ENCODE measurements at regions not wholly inside any gene's neighbourhood (a gene's known extent, or its start where the extent isn't known, plus 50 kb on each side); places are given as distances from the start of the nearest gene placed in this dataset.

DNA sequence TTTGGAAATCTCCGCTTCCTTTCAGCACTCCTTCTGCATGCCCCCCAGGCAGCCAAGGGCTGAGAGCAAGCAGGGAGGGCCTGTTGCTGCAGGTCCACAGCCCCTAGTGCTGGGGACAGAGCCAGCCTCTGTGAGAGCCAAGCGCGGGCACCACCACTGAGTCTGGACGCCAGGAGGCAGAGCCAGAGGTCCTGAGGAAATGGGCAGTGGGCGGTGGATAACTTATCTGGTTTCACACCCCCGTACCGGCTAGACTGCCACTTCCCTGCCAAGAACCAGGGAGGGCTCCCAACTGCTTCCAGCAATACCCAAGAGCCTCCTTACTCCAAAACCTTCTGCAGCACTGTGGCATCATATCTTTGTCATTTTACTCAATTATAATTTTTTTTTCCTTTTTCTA is 141.6 kb upstream of the IGF1R start:
- no peak overlapping the region for H3K27ac ChIP-seq (ENCODE audit: poor library complexity, severe bottlenecking)
- H3K27me3 ChIP-seq (ENCODE audit: insufficient read depth, poor library complexity, severe bottlenecking), result peaks cover 12% of the 10 kb centered on the region
- no peak overlapping the region for H3K4me3 ChIP-seq (ENCODE audit: severe bottlenecking)
- ATAC-seq (ENCODE audit: low read depth) (no peak; the same call in 2 of the 3 replicates), DNase-seq (ENCODE audit: low spot score) (no peak)
- TF ChIP-seq, protein P1, sequence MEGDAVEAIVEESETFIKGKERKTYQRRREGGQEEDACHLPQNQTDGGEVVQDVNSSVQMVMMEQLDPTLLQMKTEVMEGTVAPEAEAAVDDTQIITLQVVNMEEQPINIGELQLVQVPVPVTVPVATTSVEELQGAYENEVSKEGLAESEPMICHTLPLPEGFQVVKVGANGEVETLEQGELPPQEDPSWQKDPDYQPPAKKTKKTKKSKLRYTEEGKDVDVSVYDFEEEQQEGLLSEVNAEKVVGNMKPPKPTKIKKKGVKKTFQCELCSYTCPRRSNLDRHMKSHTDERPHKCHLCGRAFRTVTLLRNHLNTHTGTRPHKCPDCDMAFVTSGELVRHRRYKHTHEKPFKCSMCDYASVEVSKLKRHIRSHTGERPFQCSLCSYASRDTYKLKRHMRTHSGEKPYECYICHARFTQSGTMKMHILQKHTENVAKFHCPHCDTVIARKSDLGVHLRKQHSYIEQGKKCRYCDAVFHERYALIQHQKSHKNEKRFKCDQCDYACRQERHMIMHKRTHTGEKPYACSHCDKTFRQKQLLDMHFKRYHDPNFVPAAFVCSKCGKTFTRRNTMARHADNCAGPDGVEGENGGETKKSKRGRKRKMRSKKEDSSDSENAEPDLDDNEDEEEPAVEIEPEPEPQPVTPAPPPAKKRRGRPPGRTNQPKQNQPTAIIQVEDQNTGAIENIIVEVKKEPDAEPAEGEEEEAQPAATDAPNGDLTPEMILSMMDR (IDR thresholded peaks at IDR 0.05; ENCODE audit: poor library complexity, severe bottlenecking), result no peak
- no peaks in the 10 kb centered on the region for H3K9me3 ChIP-seq (ENCODE audit: severe bottlenecking)
- H3K36me3 ChIP-seq (ENCODE audit: low read depth), result no peaks in the 10 kb centered on the region
- H3K4me1 ChIP-seq (ENCODE audit: insufficient read depth, poor library complexity, severe bottlenecking), result no peaks in the 10 kb centered on the region

DNA sequence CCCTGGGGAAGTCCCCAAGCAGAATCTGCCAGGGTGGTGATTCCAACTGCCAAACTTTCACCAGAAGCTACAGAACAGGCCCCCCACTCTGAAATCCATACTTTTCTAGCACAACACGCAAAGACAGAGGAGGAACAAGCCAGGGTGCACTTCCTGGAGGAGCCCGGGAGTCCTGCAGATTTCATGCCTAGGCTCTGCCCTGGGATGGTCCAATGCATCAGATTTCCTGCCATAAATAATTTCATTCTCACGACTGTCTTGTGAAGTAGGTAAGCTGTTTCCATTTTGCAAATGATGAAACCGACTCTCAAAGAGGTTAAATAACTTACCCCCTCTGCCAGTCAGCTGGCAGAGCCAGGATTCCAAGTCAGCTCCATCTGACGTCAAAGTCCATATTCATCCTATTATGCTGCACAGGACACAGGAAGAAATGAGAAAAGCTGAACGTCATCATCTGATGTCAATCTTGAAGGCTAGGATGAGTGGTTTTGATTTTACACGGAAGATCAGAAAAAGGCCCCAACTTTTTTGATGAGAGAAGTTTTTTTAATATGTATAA is 134.8 kb upstream of the IGF1R start:
- ATAC-seq (ENCODE audit: low read depth) (peak; percentile 41; the same call in 1 of the 3 replicates), DNase-seq (ENCODE audit: low spot score) (no peak)
- no peaks in the 10 kb centered on the region for H3K9me3 ChIP-seq (ENCODE audit: severe bottlenecking)
- no peak overlapping the region for H3K4me3 ChIP-seq (ENCODE audit: severe bottlenecking)
- no peaks in the 10 kb centered on the region for H3K36me3 ChIP-seq (ENCODE audit: low read depth)
- H3K4me1 ChIP-seq (ENCODE audit: insufficient read depth, poor library complexity, severe bottlenecking), result no peaks in the 10 kb centered on the region
- TF ChIP-seq, protein P1 (IDR thresholded peaks at IDR 0.05; ENCODE audit: poor library complexity, severe bottlenecking), result no peak
- H3K27ac ChIP-seq (ENCODE audit: poor library complexity, severe bottlenecking), result no peak overlapping the region
- H3K27me3 ChIP-seq (ENCODE audit: insufficient read depth, poor library complexity, severe bottlenecking), result no peaks in the 10 kb centered on the region

DNA sequence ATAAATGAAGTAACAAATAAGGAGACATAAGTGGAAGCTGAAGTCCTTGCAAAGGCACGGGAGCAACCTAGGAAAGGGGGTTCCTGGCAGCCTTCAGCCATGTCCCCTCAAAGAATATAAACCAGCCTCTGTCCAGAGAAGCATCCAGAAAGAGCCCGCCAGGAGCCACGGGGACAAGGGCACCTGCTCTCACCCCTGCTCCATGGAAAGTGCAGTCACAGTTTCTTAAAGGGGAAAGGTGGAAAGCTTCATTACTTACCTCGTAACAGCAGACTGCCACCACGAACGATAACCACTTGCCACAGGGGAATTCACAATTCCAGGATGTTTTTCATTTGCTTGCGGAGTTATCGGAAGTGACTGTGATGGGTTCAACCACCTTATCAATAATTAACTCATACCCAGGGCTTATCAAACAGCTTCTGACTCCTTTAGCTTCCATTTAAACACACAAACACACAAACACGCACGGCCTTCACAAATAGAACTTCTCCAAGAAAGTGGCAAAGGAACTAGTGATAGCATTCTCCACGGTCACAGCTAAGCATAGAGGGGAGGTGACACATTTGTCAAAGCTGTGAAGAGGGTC is 134.2 kb upstream of the IGF1R start:
- no peaks in the 10 kb centered on the region for H3K9me3 ChIP-seq (ENCODE audit: severe bottlenecking)
- no peaks in the 10 kb centered on the region for H3K27me3 ChIP-seq (ENCODE audit: insufficient read depth, poor library complexity, severe bottlenecking)
- H3K4me1 ChIP-seq (ENCODE audit: insufficient read depth, poor library complexity, severe bottlenecking), result no peaks in the 10 kb centered on the region
- H3K27ac ChIP-seq (ENCODE audit: poor library complexity, severe bottlenecking), result no peak overlapping the region
- no peak for DNase-seq (ENCODE audit: low spot score)
- no peak for ATAC-seq (ENCODE audit: low read depth)
- H3K36me3 ChIP-seq (ENCODE audit: low read depth), result no peaks in the 10 kb centered on the region
- TF ChIP-seq, protein P1 (IDR thresholded peaks at IDR 0.05; ENCODE audit: poor library complexity, severe bottlenecking), result no peak
- H3K4me3 ChIP-seq (ENCODE audit: severe bottlenecking), result no peak overlapping the region

DNA sequence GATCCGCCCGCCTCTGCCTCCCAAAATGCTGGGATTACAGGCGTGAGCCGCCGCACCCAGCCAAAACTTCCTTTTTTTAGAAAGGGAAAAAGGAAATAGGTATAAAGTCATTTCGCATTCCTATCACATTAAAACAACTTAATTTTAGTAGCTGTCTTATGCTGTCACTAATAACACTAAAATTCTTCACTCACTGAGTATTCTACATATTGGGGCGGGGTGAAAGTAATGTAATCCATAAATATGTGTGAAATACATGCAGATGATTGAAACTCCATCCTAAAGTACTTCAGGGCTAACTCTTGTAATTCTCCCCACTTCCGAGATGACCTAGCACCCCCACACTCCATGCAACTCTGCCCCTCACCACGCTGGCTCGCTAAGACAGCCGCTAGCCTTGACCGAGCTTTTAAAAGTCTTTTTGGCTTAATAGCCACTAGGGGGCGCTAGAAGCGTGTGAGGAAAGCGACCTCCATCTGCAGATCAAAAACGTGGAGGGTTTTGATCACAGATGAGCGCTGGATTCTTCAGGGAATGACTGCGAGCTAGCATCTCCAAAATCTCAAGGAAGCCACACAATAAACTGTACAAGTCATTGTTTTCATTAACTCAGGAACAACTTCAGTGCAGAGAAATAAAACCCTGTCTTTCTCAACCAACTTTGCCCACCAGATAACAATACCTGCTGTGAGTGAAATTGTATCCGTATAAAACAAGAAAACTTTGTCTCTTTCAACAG is 129.3 kb upstream of the IGF1R start:
- H3K36me3 ChIP-seq (ENCODE audit: low read depth), result no peaks in the 10 kb centered on the region
- no peaks in the 10 kb centered on the region for H3K27me3 ChIP-seq (ENCODE audit: insufficient read depth, poor library complexity, severe bottlenecking)
- TF ChIP-seq, protein P1 (IDR thresholded peaks at IDR 0.05; ENCODE audit: poor library complexity, severe bottlenecking), result peak; percentile 99
- ATAC-seq (ENCODE audit: low read depth) (peak; percentile 95), DNase-seq (ENCODE audit: low spot score) (no peak)
- no peaks in the 10 kb centered on the region for H3K9me3 ChIP-seq (ENCODE audit: severe bottlenecking)
- no peaks in the 10 kb centered on the region for H3K4me1 ChIP-seq (ENCODE audit: insufficient read depth, poor library complexity, severe bottlenecking)
- no peak overlapping the region for H3K4me3 ChIP-seq (ENCODE audit: severe bottlenecking)
- H3K27ac ChIP-seq (ENCODE audit: poor library complexity, severe bottlenecking), result no peak overlapping the region
